K562 (cell line): ENCODE measurements at regions not wholly inside any gene's neighbourhood (a gene's known extent, or its start where the extent isn't known, plus 50 kb on each side); places are given as distances from the start of the nearest gene placed in this dataset.

Experiments used
- ATAC-seq: fragments of 200-7000 bp; cut with Tn5 transposase; 3 replicates; pipeline ENCODE4 v1.9.1; 2020; ENCODE audit warnings: moderate library complexity
- BruUV-seq: library from RNA; stranded (reverse); fragments of 400-500 nt; replicated peaks from 2 replicates; lab custom pipeline; 2021; lab: Mats Ljungman, UMichigan
- CTCF ChIA-PET: fragments of 300-600 bp; formaldehyde crosslinking; extraction: SDS; loops from one replicate; lab custom pipeline; 2021; ENCODE audit warnings: low intra/inter-chr PET ratio; lab: Yijun Ruan, JAX
- POLR2A ChIA-PET: fragments of 300-600, 350-650 bp; sonication (Branson Sonifier 250); formaldehyde crosslinking; extraction: SDS; loops from one replicate; lab custom pipeline; 2021; ENCODE audit warnings: antibody characterized with exemption, inconsistent platforms; lab: Yijun Ruan, JAX
- DNase-seq, 4 experiments: peaks; one replicate each; pipeline versions ENCODE4 v3.0.0 to v3.0.0-alpha.2; 2011 to 2018; ENCODE audit warnings: low spot score in 3 of 4, mixed read lengths in 3 of 4; ENCODE audit errors: extremely low read depth in 1 of 4
- FAIRE-seq: peaks from 2 replicates; lab custom pipeline; 2011; peaks lifted over from hg19 to GRCh38; lab: Jason Lieb, UNC
- H2AFZ ChIP-seq: 2 replicates; pipeline ENCODE4 v1.6.0; 2011; ENCODE audit warnings: low read depth, low read length, control low read depth, inconsistent platforms
- H3K27ac ChIP-seq: fragments of 200-600 bp; 3 replicates; pipeline ENCODE4 v1.8.0; 2011; ENCODE audit warnings: low read depth, mild to moderate bottlenecking, control low read depth, inconsistent platforms, low read length, moderate library complexity, mixed read lengths; ENCODE audit errors: extremely low read depth
- H3K27me3 ChIP-seq, 2 experiments: fragments of 300-600 bp in 1 of 2; 2 replicates in 1 of 2; 3 replicates in 1 of 2; pipeline versions ENCODE4 v1.6.0 to v1.8.0; 2011; ENCODE audit warnings: inconsistent platforms in 2 of 2, low read length in 2 of 2, mild to moderate bottlenecking in 1 of 2, mixed read lengths in 1 of 2, moderate library complexity in 1 of 2; ENCODE audit not compliant: control insufficient read depth in 2 of 2, insufficient read depth in 2 of 2
- H3K36me3 ChIP-seq: fragments of 300-600 bp; 3 replicates; pipeline ENCODE4 v1.8.0; 2011; ENCODE audit warnings: mild to moderate bottlenecking, low read length, inconsistent platforms; ENCODE audit not compliant: control insufficient read depth, insufficient read depth
- H3K4me1 ChIP-seq, 2 experiments: fragments of 200-600 bp in 1 of 2; replicated peaks in 1 of 2; 2 replicates in 1 of 2; 3 replicates in 1 of 2; pipeline versions ENCODE4 v1.5.1 to v1.8.0; 2011; ENCODE audit warnings: inconsistent platforms in 2 of 2, low read length in 2 of 2, mild to moderate bottlenecking in 1 of 2, mixed read lengths in 1 of 2, moderate library complexity in 1 of 2; ENCODE audit not compliant: control insufficient read depth in 2 of 2, insufficient read depth in 2 of 2
- H3K4me2 ChIP-seq: 2 replicates; pipeline ENCODE4 v1.6.1; 2011; ENCODE audit warnings: low read length, control low read depth, inconsistent platforms, mixed read lengths; ENCODE audit not compliant: insufficient read depth
- H3K4me3 ChIP-seq: fragments of 200-600 bp; sonication (generic), shearing (Covaris generic); 2 replicates; pipeline ENCODE4 v1.5.1; 2016; ENCODE audit warnings: control low read depth, inconsistent platforms
- H3K79me2 ChIP-seq: fragments of 200-600 bp; 3 replicates; pipeline ENCODE4 v1.8.0; 2011; ENCODE audit warnings: low read length, inconsistent platforms; ENCODE audit not compliant: control insufficient read depth, insufficient read depth
- H3K9ac ChIP-seq, 2 experiments: 2 replicates each; pipeline versions ENCODE4 v1.6.0 to v1.6.1; 2011; ENCODE audit warnings: low read depth in 2 of 2, low read length in 2 of 2, control low read depth in 1 of 2, inconsistent platforms in 1 of 2, mild to moderate bottlenecking in 1 of 2, mixed read lengths in 1 of 2; ENCODE audit not compliant: insufficient read depth in 1 of 2
- H3K9me1 ChIP-seq: one replicate; pipeline ENCODE4 v1.6.0; 2011; ENCODE audit warnings: inconsistent platforms, mild to moderate bottlenecking, low read length, moderate library complexity; ENCODE audit not compliant: control insufficient read depth, insufficient read depth
- H3K9me3 ChIP-seq: replicated peaks from 2 replicates; pipeline ENCODE4 v1.5.1; 2011; ENCODE audit warnings: low read depth, low read length, inconsistent platforms; ENCODE audit not compliant: control insufficient read depth, insufficient read depth
- H4K20me1 ChIP-seq: replicated peaks from 2 replicates; pipeline ENCODE4 v1.6.1; 2011; ENCODE audit warnings: low read length, inconsistent platforms, mixed read lengths; ENCODE audit not compliant: control insufficient read depth, insufficient read depth
- BRCA1 ChIP-seq, 2 experiments: fragments of 450-650 bp in 1 of 2; sonication (generic) in 1 of 2; formaldehyde crosslinking in 1 of 2; IDR thresholded peaks; 2 replicates each; pipeline versions ENCODE4 v1.5.0 to v1.6.1; 2017 to 2020; ENCODE audit warnings: mild to moderate bottlenecking in 1 of 2, missing genetic modification reagents in 1 of 2
- CBFA2T2 ChIP-seq: fragments of 450-650 bp; conservative IDR thresholded peaks from 2 replicates; pipeline ENCODE4 v1.6.1; 2017; ENCODE audit warnings: mild to moderate bottlenecking
- CEBPG ChIP-seq, 3 experiments: fragments of 200-800 bp in 1 of 3; sonication (Bioruptor generic) in 1 of 3; sonication (generic) in 1 of 3; formaldehyde crosslinking in 1 of 3; IDR thresholded peaks in 2 of 3; conservative IDR thresholded peaks in 1 of 3; 2 replicates each; pipeline versions ENCODE4 v1.6.1 to v1.8.0; 2016 to 2022; ENCODE audit warnings: missing compliant biosample characterization in 2 of 3, missing genetic modification characterization in 2 of 3, mild to moderate bottlenecking in 1 of 3, missing genetic modification reagents in 1 of 3
- EZH2 ChIP-seq: IDR thresholded peaks from 2 replicates; pipeline ENCODE4 v1.6.1; 2012; ENCODE audit warnings: low read depth, mild to moderate bottlenecking, inconsistent platforms, low read length, borderline replicate concordance
- JUND ChIP-seq, 2 experiments: IDR thresholded peaks; 2 replicates in 1 of 2; 3 replicates in 1 of 2; pipeline ENCODE4 v1.6.1; 2011; ENCODE audit warnings: borderline replicate concordance in 2 of 2, low read depth in 2 of 2, low read length in 2 of 2, improper control_type of control experiment in 1 of 2, missing biosample characterization in 1 of 2, missing genetic modification characterization in 1 of 2, missing genetic modification reagents in 1 of 2
- MCM5 ChIP-seq: fragments of 450-650 bp; IDR thresholded peaks from 2 replicates; pipeline ENCODE4 v1.6.1; 2016; ENCODE audit warnings: low read depth
- NCOA2 ChIP-seq, 2 experiments: fragments of 450-650 bp; IDR thresholded peaks; 2 replicates each; pipeline ENCODE4 v1.6.1; 2018; ENCODE audit warnings: mild to moderate bottlenecking in 2 of 2, moderate library complexity in 1 of 2; ENCODE audit not compliant: partially characterized antibody in 2 of 2
- PATZ1 ChIP-seq: fragments of 250-450 bp; sonication (Bioruptor Pico); IDR thresholded peaks from 2 replicates; pipeline ENCODE4 v1.5.0; 2020; ENCODE audit warnings: mild to moderate bottlenecking, borderline replicate concordance
- SNAPC5 ChIP-seq: fragments of 250-450 bp; sonication (Bioruptor Pico); IDR thresholded peaks from 2 replicates; pipeline ENCODE4 v1.8.0; 2021; ENCODE audit warnings: moderate library complexity, mild to moderate bottlenecking, inconsistent platforms
- ZKSCAN3 ChIP-seq: fragments of 250-450 bp; sonication (Bioruptor Pico); IDR thresholded peaks from 2 replicates; pipeline ENCODE4 v1.4.0; 2020
- ZNF143 ChIP-seq: sonication (generic); formaldehyde crosslinking; IDR thresholded peaks from 2 replicates; pipeline ENCODE4 v1.9.0; 2022; ENCODE audit warnings: mild to moderate bottlenecking, missing genetic modification reagents
- ZNF165 ChIP-seq: fragments of 250-450 bp; sonication (Bioruptor Pico); IDR thresholded peaks from 2 replicates; pipeline ENCODE4 v1.4.0; 2020; ENCODE audit warnings: borderline replicate concordance
- ZNF778 ChIP-seq: fragments of 450-650 bp; formaldehyde crosslinking; IDR thresholded peaks from 2 replicates; pipeline ENCODE4 v1.4.0; 2020; ENCODE audit warnings: mild to moderate bottlenecking, moderate library complexity
- WGBS: fragments of 100-300 bp; shearing (Covaris generic); methylation state at CpG from one replicate; pipeline ENCODE4 v1.1.6; 2016; ENCODE audit warnings: low coverage, mixed read lengths; ENCODE audit not compliant: insufficient coverage; ENCODE audit errors: missing lambda C conversion rate; 5-methylcytosine and 5-hydroxymethylcytosine counted together
- in situ Hi-C: fragments of 300-500 bp; cut with MboI; formaldehyde crosslinking; loops from 4 replicates; pipeline ENCODE4 v1.15.0; 2018; ENCODE audit warnings: inconsistent platforms, mixed read lengths
- intact Hi-C: fragments of 100-400 bp; cut with micrococcal nuclease; formaldehyde crosslinking; loops from 2 replicates; pipeline ENCODE4 v1.14.2; 2022
- TF ChIP-seq, protein P1 (sequence below): fragments of 250-450 bp; sonication (Bioruptor Pico); IDR thresholded peaks from 2 replicates; pipeline ENCODE4 v1.5.0; 2021; ENCODE audit warnings: mild to moderate bottlenecking, moderate library complexity
- TF ChIP-seq, protein P2 (sequence below): conservative IDR thresholded peaks from 2 replicates; pipeline ENCODE4 v1.6.1; 2011; ENCODE audit warnings: low read depth, mild to moderate bottlenecking, low read length; ENCODE audit not compliant: control insufficient read depth

GRCh38 chr2:138364554-138365162 lies 136.9 kb upstream of the SPOPL start:
- POLR2A ChIA-PET = no interaction called here
- 25% methylated on average over 1 of the region's 1 CpG for WGBS
- TF ChIP-seq CEBPG (CRISPR knock-in tag; IDR thresholded peaks at IDR 0.05) (no peak), CEBPG (tag; conservative IDR thresholded peaks at IDR 0.05 in 1 of 2, IDR thresholded peaks at IDR 0.05 in 1 of 2) (no peak), EZH2 (no peak), NCOA2 (IDR thresholded peaks at IDR 0.05; ENCODE audit: partially characterized antibody in 2 of 2) (no peak), MCM5 (no peak), ZNF165 (no peak), JUND (IDR thresholded peaks at IDR 0.05; ENCODE audit: borderline replicate concordance, low read depth, low read length) (no peak), JUND (tag; IDR thresholded peaks at IDR 0.05; ENCODE audit: borderline replicate concordance, low read depth, low read length) (no peak), PATZ1 (no peak), BRCA1 (IDR thresholded peaks at IDR 0.05) (no peak), BRCA1 (CRISPR knock-in tag; IDR thresholded peaks at IDR 0.05) (no peak), CBFA2T2 (no peak), SNAPC5 (CRISPR knock-in tag) (no peak), ZNF778 (CRISPR knock-in tag) (no peak), ZNF143 (CRISPR knock-in tag) (no peak), ZKSCAN3 (no peak)
- TF ChIP-seq, protein P1, sequence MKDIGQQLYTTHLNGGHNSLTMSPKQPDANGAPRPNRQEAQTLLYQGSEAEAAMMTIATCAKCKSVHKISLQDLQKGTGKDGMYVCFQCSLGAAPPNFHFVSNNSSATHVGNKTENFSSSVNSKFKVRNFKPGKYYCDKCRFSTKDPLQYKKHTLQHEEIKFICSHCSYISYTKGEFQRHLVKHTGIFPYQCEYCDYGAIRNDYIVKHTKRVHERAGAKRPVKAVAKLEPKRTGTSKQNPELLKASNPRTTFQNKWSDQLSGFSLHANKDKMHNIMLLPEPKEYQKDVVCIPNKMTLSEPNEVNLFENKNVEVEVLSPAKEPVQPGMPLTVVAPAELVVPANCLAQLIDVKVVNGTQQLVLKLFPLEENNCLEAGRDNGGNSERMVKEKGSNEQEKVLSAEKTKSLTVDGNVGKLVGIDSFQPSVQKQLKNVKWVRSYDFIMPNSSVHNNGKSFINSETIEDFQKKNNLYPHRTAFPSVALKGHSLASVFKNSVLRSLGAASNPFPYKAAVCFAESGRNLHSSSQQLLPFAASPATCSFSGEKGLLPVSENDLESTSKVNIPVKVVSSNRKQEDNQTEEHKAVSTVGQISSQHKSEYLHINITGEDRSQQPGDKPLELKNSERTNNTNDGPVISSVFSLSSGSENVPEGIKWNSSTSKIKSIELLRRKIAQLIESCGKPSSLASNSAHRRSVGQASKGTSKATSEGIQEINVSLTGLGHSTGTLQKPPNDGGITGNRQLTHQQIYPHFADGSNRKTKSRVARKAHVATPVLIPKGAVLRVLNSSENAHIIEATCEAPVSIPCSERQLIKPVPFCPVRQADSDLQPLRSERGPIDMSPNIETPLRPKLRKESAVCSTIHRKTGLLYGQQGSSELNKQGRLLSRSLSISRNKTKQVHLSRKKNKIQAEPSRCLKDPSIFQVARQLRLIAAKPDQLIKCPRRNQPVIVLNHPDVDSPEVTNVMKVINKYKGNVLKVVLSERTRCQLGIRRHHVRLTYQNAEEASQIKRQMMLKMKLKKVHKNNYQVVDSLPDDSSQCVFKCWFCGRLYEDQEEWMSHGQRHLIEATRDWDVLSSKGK (CRISPR knock-in tag) = no peak
- TF ChIP-seq, protein P2, sequence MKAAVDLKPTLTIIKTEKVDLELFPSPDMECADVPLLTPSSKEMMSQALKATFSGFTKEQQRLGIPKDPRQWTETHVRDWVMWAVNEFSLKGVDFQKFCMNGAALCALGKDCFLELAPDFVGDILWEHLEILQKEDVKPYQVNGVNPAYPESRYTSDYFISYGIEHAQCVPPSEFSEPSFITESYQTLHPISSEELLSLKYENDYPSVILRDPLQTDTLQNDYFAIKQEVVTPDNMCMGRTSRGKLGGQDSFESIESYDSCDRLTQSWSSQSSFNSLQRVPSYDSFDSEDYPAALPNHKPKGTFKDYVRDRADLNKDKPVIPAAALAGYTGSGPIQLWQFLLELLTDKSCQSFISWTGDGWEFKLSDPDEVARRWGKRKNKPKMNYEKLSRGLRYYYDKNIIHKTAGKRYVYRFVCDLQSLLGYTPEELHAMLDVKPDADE = no peak

More at GRCh38 chr2:138364554-138365162, 136.9 kb upstream of the SPOPL start:
- FAIRE-seq = no peak
- ATAC-seq = no peak
- Histone ChIP-seq H3K79me2 (no peaks in the 10 kb centered on the region), H2AFZ (no peak overlapping the region), H3K4me1 (no peaks in the 10 kb centered on the region), H3K36me3 (no peaks in the 10 kb centered on the region), H3K4me3 (no peak overlapping the region), H3K27ac (no peak overlapping the region), H3K9ac (no peak overlapping the region), H3K4me2 (no peak overlapping the region), H4K20me1 (no peaks in the 10 kb centered on the region), H3K27me3 (no peaks in the 10 kb centered on the region), H3K9me3 (no peaks in the 10 kb centered on the region), H3K9me1 (no peaks in the 10 kb centered on the region)
- BruUV-seq = no TSS peak
- DNase-seq = no peak
- intact Hi-C loops = no loop called here
- CTCF ChIA-PET = no interaction called here
- in situ Hi-C loops = no loop called here
